ENCODE measurements at regions not wholly inside any gene's neighbourhood (a gene's known extent, or its start where the extent isn't known, plus 50 kb on each side); places are given as distances from the start of the nearest gene placed in this dataset.

GRCh38 chrX:112521676-112522075 is 158.1 kb downstream of the LHFPL1 start:
- TF ChIP-seq CEBPB (IDR thresholded peaks at IDR 0.05; ENCODE audit: low read depth, low read length) = no peak
- TF ChIP-seq, protein P1, sequence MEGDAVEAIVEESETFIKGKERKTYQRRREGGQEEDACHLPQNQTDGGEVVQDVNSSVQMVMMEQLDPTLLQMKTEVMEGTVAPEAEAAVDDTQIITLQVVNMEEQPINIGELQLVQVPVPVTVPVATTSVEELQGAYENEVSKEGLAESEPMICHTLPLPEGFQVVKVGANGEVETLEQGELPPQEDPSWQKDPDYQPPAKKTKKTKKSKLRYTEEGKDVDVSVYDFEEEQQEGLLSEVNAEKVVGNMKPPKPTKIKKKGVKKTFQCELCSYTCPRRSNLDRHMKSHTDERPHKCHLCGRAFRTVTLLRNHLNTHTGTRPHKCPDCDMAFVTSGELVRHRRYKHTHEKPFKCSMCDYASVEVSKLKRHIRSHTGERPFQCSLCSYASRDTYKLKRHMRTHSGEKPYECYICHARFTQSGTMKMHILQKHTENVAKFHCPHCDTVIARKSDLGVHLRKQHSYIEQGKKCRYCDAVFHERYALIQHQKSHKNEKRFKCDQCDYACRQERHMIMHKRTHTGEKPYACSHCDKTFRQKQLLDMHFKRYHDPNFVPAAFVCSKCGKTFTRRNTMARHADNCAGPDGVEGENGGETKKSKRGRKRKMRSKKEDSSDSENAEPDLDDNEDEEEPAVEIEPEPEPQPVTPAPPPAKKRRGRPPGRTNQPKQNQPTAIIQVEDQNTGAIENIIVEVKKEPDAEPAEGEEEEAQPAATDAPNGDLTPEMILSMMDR (conservative IDR thresholded peaks at IDR 0.05; ENCODE audit: low read depth, low read length) = no peak
